ENCODE measurements at regions not wholly inside any gene's neighbourhood (a gene's known extent, or its start where the extent isn't known, plus 50 kb on each side); places are given as distances from the start of the nearest gene placed in this dataset.

DNA sequence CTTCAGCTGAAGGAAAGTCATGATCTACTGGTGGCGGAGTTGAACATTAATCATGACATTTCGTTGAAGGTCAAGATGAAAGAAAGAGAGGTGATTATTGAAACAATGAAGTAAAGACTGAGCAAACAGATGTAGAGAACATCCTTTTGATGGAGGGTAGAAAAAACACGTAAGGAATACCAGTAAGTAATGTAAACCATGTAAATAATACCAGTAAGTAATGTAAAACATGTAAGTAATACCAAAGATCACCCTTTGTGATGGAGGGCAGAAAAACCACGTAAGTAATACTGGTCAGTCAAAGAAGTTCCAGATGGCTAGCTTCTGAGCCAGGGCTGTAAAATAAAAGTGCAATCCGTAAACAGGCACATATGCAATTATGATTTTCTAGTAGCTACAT lies 1387.7 kb downstream of the SUCLG1 start:
- H3K27me3 ChIP-seq (ENCODE audit: insufficient read depth, low read length): no peaks in the 10 kb centered on the region
- ChIA-PET POLR2A (ENCODE audit: partially characterized antibody) (no interaction called here), CTCF (ENCODE audit: partially characterized antibody) (no interaction called here)
- Mint-ChIP-seq H3K4me3 (no peak overlapping the region), H3K9me3 (peaks cover 0 to 7% (median 0%) of the 10 kb centered on the region in 8 donors), H3K27me3 (no peaks in the 10 kb centered on the region), H3K36me3 (no peaks in the 10 kb centered on the region), H3K4me1 (no peaks in the 10 kb centered on the region), H3K27ac (no peak overlapping the region)
- H3K4me3 ChIP-seq (ENCODE audit: low read length in 2 of 2): no peak overlapping the region
- H3K4me1 ChIP-seq (ENCODE audit: insufficient read depth, low read length): no peaks in the 10 kb centered on the region
- intact Hi-C loops (cut with micrococcal nuclease): no loop called here
- H3K27ac ChIP-seq (ENCODE audit: low read depth, low read length): no peak overlapping the region
- no peaks in the 10 kb centered on the region for H3K9me3 ChIP-seq (ENCODE audit: control insufficient read depth in 1 of 2, low read length in 2 of 2)
- no peak for DNase-seq
- H3K36me3 ChIP-seq (ENCODE audit: insufficient read depth, low read length): no peaks in the 10 kb centered on the region

DNA sequence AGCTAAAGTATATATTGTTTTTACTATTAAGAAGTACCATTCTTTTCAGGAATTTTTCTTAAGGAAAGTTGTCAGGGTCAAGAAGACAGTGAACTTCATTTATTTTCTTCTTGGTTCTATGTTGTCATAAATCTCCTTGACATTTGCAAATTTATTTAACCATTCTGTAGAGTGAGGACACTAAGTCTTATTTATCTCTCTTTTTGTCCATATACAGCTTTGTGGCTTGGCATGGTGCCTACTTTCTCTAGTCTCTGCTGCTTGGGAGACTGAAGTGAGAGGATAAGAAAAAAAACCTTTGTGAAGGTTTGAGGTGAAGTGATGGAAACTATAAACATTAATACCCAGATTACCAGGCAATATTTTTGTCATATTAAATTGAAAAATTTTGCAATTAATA lies 1389.4 kb downstream of the SUCLG1 start:
- Mint-ChIP-seq H3K4me3 (no peak overlapping the region), H3K27me3 (no peaks in the 10 kb centered on the region), H3K4me1 (no peaks in the 10 kb centered on the region), H3K27ac (no peak overlapping the region), H3K36me3 (no peaks in the 10 kb centered on the region), H3K9me3 (peaks cover 0 to 3% (median under 1%) of the 10 kb centered on the region in 8 donors)
- Histone ChIP-seq H3K27ac (ENCODE audit: low read depth, low read length) (no peak overlapping the region), H3K4me3 (ENCODE audit: low read length in 2 of 2) (no peak overlapping the region), H3K27me3 (ENCODE audit: insufficient read depth, low read length) (no peaks in the 10 kb centered on the region), H3K4me1 (ENCODE audit: insufficient read depth, low read length) (no peaks in the 10 kb centered on the region), H3K36me3 (ENCODE audit: insufficient read depth, low read length) (no peaks in the 10 kb centered on the region), H3K9me3 (ENCODE audit: control insufficient read depth in 1 of 2, low read length in 2 of 2) (no peaks in the 10 kb centered on the region)
- DNase-seq: no peak
- ChIA-PET CTCF (ENCODE audit: partially characterized antibody) (no interaction called here), POLR2A (ENCODE audit: partially characterized antibody) (interaction anchor here (0.6 kb wide), 1 partner anchor 13 kb away, joined by 3 read pairs; no protein-coding TSS in a partner anchor)
- intact Hi-C loops (cut with micrococcal nuclease): no loop called here

DNA sequence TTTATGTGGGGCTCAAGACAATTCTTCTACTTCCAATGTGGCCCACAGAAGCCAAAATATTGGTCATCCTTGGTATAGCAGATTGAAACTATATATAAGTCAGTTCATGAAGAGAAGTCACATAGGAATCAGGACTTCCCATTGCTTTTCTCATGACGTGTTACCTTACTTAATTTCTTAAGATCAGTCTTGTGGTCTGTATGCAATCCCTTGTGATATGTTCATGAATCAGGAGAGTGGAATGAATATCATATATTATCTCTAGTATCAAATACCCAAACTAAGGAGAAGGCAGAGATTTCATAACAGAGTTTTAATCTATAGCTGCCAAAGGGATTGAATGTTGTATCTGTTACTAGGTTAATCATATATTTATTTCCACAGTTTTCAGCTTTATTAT lies 1390.4 kb downstream of the SUCLG1 start:
- no peaks in the 10 kb centered on the region for H3K4me1 ChIP-seq (ENCODE audit: insufficient read depth, low read length)
- ChIA-PET CTCF (ENCODE audit: partially characterized antibody) (no interaction called here), POLR2A (ENCODE audit: partially characterized antibody) (no interaction called here)
- H3K9me3 ChIP-seq (ENCODE audit: control insufficient read depth in 1 of 2, low read length in 2 of 2): no peaks in the 10 kb centered on the region
- H3K36me3 ChIP-seq (ENCODE audit: insufficient read depth, low read length): no peaks in the 10 kb centered on the region
- Mint-ChIP-seq H3K27me3 (no peaks in the 10 kb centered on the region), H3K4me1 (no peaks in the 10 kb centered on the region), H3K9me3 (peaks cover 0 to 4% (median 1%) of the 10 kb centered on the region in 8 donors), H3K27ac (no peak overlapping the region), H3K4me3 (no peak overlapping the region), H3K36me3 (no peaks in the 10 kb centered on the region)
- H3K27ac ChIP-seq (ENCODE audit: low read depth, low read length): no peak overlapping the region
- DNase-seq: no peak
- no peak overlapping the region for H3K4me3 ChIP-seq (ENCODE audit: low read length in 2 of 2)
- H3K27me3 ChIP-seq (ENCODE audit: insufficient read depth, low read length): no peaks in the 10 kb centered on the region
- intact Hi-C loops (cut with micrococcal nuclease): no loop called here

DNA sequence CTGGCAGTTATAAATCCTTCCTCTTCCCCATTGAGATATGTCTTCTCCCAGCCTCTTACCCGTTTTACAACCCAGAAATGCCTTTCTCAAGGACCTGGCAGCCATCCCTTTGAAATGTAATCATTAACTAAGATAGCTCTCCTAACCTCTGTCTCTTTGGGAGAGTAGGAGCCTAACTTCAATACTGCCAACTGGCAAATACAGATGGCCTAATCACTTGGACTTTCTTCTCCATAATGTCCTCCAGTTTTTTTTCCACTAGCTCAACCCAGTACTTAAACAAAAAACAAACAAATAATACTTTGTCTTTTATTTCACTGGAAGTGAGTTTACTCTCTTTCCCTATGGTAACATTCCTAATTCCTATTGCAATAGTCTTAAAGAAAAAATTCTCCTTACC lies 1391.1 kb downstream of the SUCLG1 start:
- intact Hi-C loops (cut with micrococcal nuclease): no loop called here
- Mint-ChIP-seq H3K4me1 (no peaks in the 10 kb centered on the region), H3K36me3 (no peaks in the 10 kb centered on the region), H3K27ac (no peak overlapping the region), H3K27me3 (no peaks in the 10 kb centered on the region), H3K9me3 (peaks cover 0 to 6% (median 2%) of the 10 kb centered on the region in 8 donors), H3K4me3 (no peak overlapping the region)
- ChIA-PET CTCF (ENCODE audit: partially characterized antibody) (no interaction called here), POLR2A (ENCODE audit: partially characterized antibody) (no interaction called here)
- no peaks in the 10 kb centered on the region for H3K9me3 ChIP-seq (ENCODE audit: control insufficient read depth in 1 of 2, low read length in 2 of 2)
- no peaks in the 10 kb centered on the region for H3K4me1 ChIP-seq (ENCODE audit: insufficient read depth, low read length)
- no peak overlapping the region for H3K4me3 ChIP-seq (ENCODE audit: low read length in 2 of 2)
- H3K27ac ChIP-seq (ENCODE audit: low read depth, low read length): no peak overlapping the region
- no peak for DNase-seq
- no peaks in the 10 kb centered on the region for H3K27me3 ChIP-seq (ENCODE audit: insufficient read depth, low read length)
- no peaks in the 10 kb centered on the region for H3K36me3 ChIP-seq (ENCODE audit: insufficient read depth, low read length)

DNA sequence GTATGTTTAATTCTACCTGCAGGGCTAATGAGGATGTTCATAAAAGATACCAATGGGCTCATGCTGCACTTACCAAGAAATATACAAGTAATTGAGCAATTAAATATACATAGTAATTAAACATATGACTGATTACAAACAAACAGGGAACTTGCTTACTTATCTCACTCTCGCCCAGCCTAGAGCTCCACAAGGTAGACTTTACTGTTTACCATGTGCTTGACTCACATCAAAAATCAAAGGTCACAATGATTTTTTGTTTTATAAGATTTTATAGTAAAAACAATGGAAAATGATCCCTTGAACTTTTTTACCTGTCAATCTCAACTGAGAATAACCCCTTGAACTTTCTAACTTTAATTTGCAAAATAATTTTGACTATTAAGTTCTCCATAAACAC lies 1395.1 kb downstream of the SUCLG1 start:
- H3K9me3 Mint-ChIP-seq: peaks cover 0 to 15% (median 4%) of the 10 kb centered on the region in 8 donors
- H3K27ac Mint-ChIP-seq: no peak overlapping the region
- ChIA-PET CTCF (ENCODE audit: partially characterized antibody) (no interaction called here), POLR2A (ENCODE audit: partially characterized antibody) (no interaction called here)
- H3K36me3 Mint-ChIP-seq: no peaks in the 10 kb centered on the region
- Histone ChIP-seq H3K4me1 (ENCODE audit: insufficient read depth, low read length) (no peaks in the 10 kb centered on the region), H3K36me3 (ENCODE audit: insufficient read depth, low read length) (no peaks in the 10 kb centered on the region), H3K27me3 (ENCODE audit: insufficient read depth, low read length) (no peaks in the 10 kb centered on the region), H3K9me3 (ENCODE audit: control insufficient read depth in 1 of 2, low read length in 2 of 2) (no peaks in the 10 kb centered on the region), H3K27ac (ENCODE audit: low read depth, low read length) (no peak overlapping the region), H3K4me3 (ENCODE audit: low read length in 2 of 2) (no peak overlapping the region)
- no peaks in the 10 kb centered on the region for H3K27me3 Mint-ChIP-seq
- intact Hi-C loops (cut with micrococcal nuclease): no loop called here
- no peak for DNase-seq
- no peaks in the 10 kb centered on the region for H3K4me1 Mint-ChIP-seq
- no peak overlapping the region for H3K4me3 Mint-ChIP-seq

DNA sequence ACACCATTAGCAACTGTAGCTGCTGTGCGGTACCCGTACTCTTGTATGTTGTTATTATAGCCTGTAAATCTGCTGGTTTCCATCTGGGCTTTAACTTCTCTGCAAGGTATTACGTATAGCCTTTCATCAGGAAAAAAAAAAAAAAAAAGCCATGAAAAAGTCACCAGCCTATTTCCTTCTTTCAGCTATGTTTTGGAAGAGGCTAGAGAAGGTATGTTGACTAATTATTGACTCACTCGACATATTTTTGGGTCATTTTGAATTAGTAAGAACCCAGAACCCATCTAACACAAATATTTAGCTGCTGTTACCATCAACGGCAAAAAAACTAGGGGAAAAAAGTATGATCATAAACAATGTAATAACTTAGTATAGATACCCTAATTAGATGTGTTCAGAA lies 1395.6 kb downstream of the SUCLG1 start:
- ChIA-PET CTCF (ENCODE audit: partially characterized antibody) (no interaction called here), POLR2A (ENCODE audit: partially characterized antibody) (no interaction called here)
- H3K27me3 Mint-ChIP-seq: no peaks in the 10 kb centered on the region
- no peaks in the 10 kb centered on the region for H3K27me3 ChIP-seq (ENCODE audit: insufficient read depth, low read length)
- intact Hi-C loops (cut with micrococcal nuclease): no loop called here
- H3K4me3 ChIP-seq (ENCODE audit: low read length in 2 of 2): no peak overlapping the region
- H3K4me1 Mint-ChIP-seq: no peaks in the 10 kb centered on the region
- no peak overlapping the region for H3K27ac ChIP-seq (ENCODE audit: low read depth, low read length)
- no peaks in the 10 kb centered on the region for H3K4me1 ChIP-seq (ENCODE audit: insufficient read depth, low read length)
- H3K36me3 Mint-ChIP-seq: no peaks in the 10 kb centered on the region
- no peak overlapping the region for H3K4me3 Mint-ChIP-seq
- no peaks in the 10 kb centered on the region for H3K36me3 ChIP-seq (ENCODE audit: insufficient read depth, low read length)
- H3K9me3 Mint-ChIP-seq: peaks cover 0 to 17% (median 5%) of the 10 kb centered on the region in 8 donors
- no peaks in the 10 kb centered on the region for H3K9me3 ChIP-seq (ENCODE audit: control insufficient read depth in 1 of 2, low read length in 2 of 2)
- no peak for DNase-seq
- no peak overlapping the region for H3K27ac Mint-ChIP-seq

DNA sequence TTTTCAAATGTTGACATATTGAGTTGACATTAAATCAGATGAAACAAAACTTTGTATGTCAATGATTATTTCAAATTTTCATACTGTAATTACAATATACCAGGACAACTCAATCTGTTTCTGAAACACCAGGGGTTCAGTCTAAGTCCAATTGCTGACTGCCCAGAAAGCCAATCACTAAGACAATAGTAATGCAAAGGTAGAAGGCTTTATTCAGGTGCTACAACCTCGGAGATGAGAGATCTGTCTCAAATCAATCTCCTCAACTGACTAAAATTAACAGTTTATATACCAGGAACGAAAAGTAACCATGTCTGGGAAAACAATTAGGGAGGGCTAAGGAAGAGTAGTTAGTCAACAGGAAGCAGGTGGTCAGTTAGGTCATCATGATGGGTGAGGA lies 1400.4 kb downstream of the SUCLG1 start:
- no peaks in the 10 kb centered on the region for H3K27me3 ChIP-seq (ENCODE audit: insufficient read depth, low read length)
- Mint-ChIP-seq H3K4me3 (no peak overlapping the region), H3K4me1 (no peaks in the 10 kb centered on the region), H3K27me3 (no peaks in the 10 kb centered on the region), H3K36me3 (no peaks in the 10 kb centered on the region), H3K9me3 (peaks cover 0 to 18% (median 7%) of the 10 kb centered on the region in 8 donors), H3K27ac (no peak overlapping the region)
- CTCF ChIA-PET (ENCODE audit: partially characterized antibody): no interaction called here
- no peak overlapping the region for H3K27ac ChIP-seq (ENCODE audit: low read depth, low read length)
- no peak overlapping the region for H3K4me3 ChIP-seq (ENCODE audit: low read length in 2 of 2)
- no peak for DNase-seq
- POLR2A ChIA-PET (ENCODE audit: partially characterized antibody): no interaction called here
- no peaks in the 10 kb centered on the region for H3K36me3 ChIP-seq (ENCODE audit: insufficient read depth, low read length)
- H3K9me3 ChIP-seq (ENCODE audit: control insufficient read depth in 1 of 2, low read length in 2 of 2): no peaks in the 10 kb centered on the region
- no peaks in the 10 kb centered on the region for H3K4me1 ChIP-seq (ENCODE audit: insufficient read depth, low read length)
- intact Hi-C loops (cut with micrococcal nuclease): no loop called here

DNA sequence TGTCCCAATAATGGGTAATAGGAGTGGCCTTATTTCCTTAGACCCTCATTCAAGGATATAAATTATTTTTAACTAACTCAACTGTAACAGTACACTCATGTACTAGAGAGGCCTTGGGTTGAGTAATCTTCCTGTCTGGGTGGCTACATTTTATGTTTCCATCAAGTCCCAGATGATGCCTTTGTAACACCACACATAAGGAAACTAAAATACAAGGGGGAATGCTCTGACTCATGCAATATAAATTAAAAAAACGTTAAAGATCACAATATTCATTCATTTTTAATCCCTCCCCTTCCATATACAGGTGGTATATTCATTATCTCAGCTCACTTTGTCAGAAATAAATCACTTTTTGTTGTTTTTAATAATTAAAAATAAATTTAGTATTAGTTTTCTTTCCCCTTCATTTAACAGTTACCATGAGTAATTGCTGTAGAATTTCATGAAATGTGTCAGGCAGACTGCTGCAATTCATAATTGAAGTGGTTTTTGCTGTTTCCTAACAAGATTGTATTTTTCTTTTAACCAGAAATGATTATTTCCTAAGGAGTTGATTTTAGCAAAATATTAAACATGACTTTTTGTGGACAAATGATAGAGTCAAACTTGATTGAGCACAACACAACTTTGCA lies 1403.6 kb downstream of the SUCLG1 start:
- no peaks in the 10 kb centered on the region for H3K27me3 ChIP-seq (ENCODE audit: insufficient read depth, low read length)
- Mint-ChIP-seq H3K36me3 (no peaks in the 10 kb centered on the region), H3K27ac (no peak overlapping the region), H3K4me1 (no peaks in the 10 kb centered on the region), H3K9me3 (peaks cover 2 to 14% (median 8%) of the 10 kb centered on the region in 8 donors), H3K27me3 (no peaks in the 10 kb centered on the region), H3K4me3 (no peak overlapping the region)
- H3K27ac ChIP-seq (ENCODE audit: low read depth, low read length): no peak overlapping the region
- CTCF ChIA-PET (ENCODE audit: partially characterized antibody): no interaction called here
- no peaks in the 10 kb centered on the region for H3K9me3 ChIP-seq (ENCODE audit: control insufficient read depth in 1 of 2, low read length in 2 of 2)
- H3K36me3 ChIP-seq (ENCODE audit: insufficient read depth, low read length): no peaks in the 10 kb centered on the region
- intact Hi-C loops (cut with micrococcal nuclease): no loop called here
- H3K4me3 ChIP-seq (ENCODE audit: low read length in 2 of 2): no peak overlapping the region
- POLR2A ChIA-PET (ENCODE audit: partially characterized antibody): no interaction called here
- no peaks in the 10 kb centered on the region for H3K4me1 ChIP-seq (ENCODE audit: insufficient read depth, low read length)
- no peak for DNase-seq

All from CD4-positive, alpha-beta memory T cell (primary cell).